Heart right ventricle (tissue), 16 donors: ENCODE measurements at regions not wholly inside any gene's neighbourhood (a gene's known extent, or its start where the extent isn't known, plus 50 kb on each side); places are given as distances from the start of the nearest gene placed in this dataset.

Experiments used
- ATAC-seq, 8 donors: fragments of 200-7000 bp; cut with Tn5 transposase; one replicate each; pipeline ENCODE4 v1.9.1; 2020; ENCODE audit warnings: mild to moderate bottlenecking in 8 of 8, moderate library complexity in 8 of 8, moderate number of reproducible peaks in 1 of 8
- DNase-seq, 2 donors: peaks; one replicate each; pipeline ENCODE4 v3.0.0-alpha.2; 2020
- H3K27ac ChIP-seq, 10 donors: fragments of 200-600 bp; sonication (generic) in 2 of 10; one replicate each; pipeline versions ENCODE4 v1.5.0 to v1.8.0; 2020 to 2022; ENCODE audit warnings: mild to moderate bottlenecking in 3 of 10
- H3K27me3 ChIP-seq, 7 donors: fragments of 200-600 bp; one replicate each; pipeline ENCODE4 v1.8.0; 2021 to 2022; ENCODE audit warnings: mild to moderate bottlenecking in 2 of 7
- H3K36me3 ChIP-seq, 9 donors: fragments of 200-600 bp; sonication (generic) in 1 of 9; one replicate each; pipeline versions ENCODE4 v1.5.0 to v1.8.0; 2020 to 2022; ENCODE audit warnings: mild to moderate bottlenecking in 2 of 9
- H3K4me1 ChIP-seq, 9 donors: fragments of 200-600 bp; sonication (generic) in 1 of 9; one replicate each; pipeline versions ENCODE4 v1.5.0 to v1.8.0; 2020 to 2022; ENCODE audit warnings: mild to moderate bottlenecking in 4 of 9
- H3K4me3 ChIP-seq, 10 donors: fragments of 200-600 bp; sonication (generic) in 2 of 10; one replicate each; pipeline versions ENCODE4 v1.5.0 to v1.8.0; 2020 to 2022; ENCODE audit warnings: mild to moderate bottlenecking in 7 of 10, moderate library complexity in 2 of 10
- H3K9me3 ChIP-seq, 11 donors: fragments of 200-600 bp in 10 of 11; sonication (generic) in 2 of 11; one replicate each; pipeline versions ENCODE4 v1.5.0 to v1.8.0; 2013 to 2022; ENCODE audit warnings: mild to moderate bottlenecking in 2 of 11, control low read depth in 1 of 11, moderate library complexity in 1 of 11
- WGBS, 2 donors: extraction: QIAGEN DNeasy Blood & Tissue Kit; methylation state at CpG; one replicate each; pipeline ENCODE4 v1.1.7; 2013; ENCODE audit warnings: inconsistent platforms in 1 of 2; 5-methylcytosine and 5-hydroxymethylcytosine counted together
- intact Hi-C, 10 donors: fragments of 100-400 bp; cut with DNase I; formaldehyde crosslinking; loops; one replicate each; pipeline versions ENCODE4 v1.11.1 to v1.14.2; 2022
- TF ChIP-seq, protein P1 (sequence below), 9 donors: fragments of 200-600 bp; sonication (generic) in 2 of 9; IDR thresholded peaks; one replicate each; pipeline versions ENCODE4 v1.5.0 to v1.8.0; 2021 to 2022; ENCODE audit warnings: antibody characterized with exemption in 9 of 9, mild to moderate bottlenecking in 5 of 9, moderate library complexity in 1 of 9
- donor health status: Arrhythmogenic right ventricular cardiomyopathy.
- donor health status: ischemic (EF 13 %, LVEDD 7.1; RV severe dilation, severe dysfunction).
- donor health status: healthy with polysubstance abuse.
- donor health status: DM: no; HTN: yes; CAD: no.
- donor health status: DM: no; HTN: no; CAD: no.
- donor health status: ischemic (EF 25% LVEDD 6.9; RV normal size, moderate dysfunction).
- donor health status: ischemic (EF 25% LVEDD 5.7; RV mildly dilated, moderate dysfunction).
- donor health status: healthy.
- donor health status: DM: yes; HTN: yes; CAD: no.
- donor health status: Ischemic cardiomyopathy.
- donor health status: ischemic (EF 35%, LVEDD 5.7; RV mildly dilated, moderate dysfunction).
- donor health status: nonischemic (EF 11% LVEDD 7.7; RV severe dilation, severe dysfunction).
- donor health status: DM: yes; HTN: yes; CAD: no.
- donor health status: PGD.
- donor health status: ischemic (EF 29% LVEDD 5.4; RV normal size, mild dysfunction).
- donor health status: nonischemic (EF 23%, LVEDD 6.1; RV moderate dilation, normal function).

DNA sequence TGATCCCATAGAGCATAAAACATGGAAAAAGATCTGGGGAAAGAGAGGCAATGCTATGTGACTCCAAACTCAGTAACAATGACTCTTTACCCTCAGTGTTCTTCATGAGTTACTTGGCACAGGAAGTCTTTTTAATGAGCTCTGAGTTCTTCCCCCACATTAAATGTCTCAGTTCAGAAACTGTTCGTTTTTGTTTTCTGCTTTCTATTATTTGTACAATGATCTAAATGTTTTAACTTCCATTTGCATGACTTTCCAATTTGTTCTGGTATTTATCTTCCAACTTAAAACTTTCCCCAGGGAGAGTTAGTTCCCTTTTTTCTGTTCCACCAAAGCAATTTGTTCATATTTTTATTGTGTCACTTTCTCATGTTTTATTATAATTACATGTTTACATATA lies 177.0 kb upstream of the ZBTB20 start:
- H3K27me3 ChIP-seq = no peaks in the 10 kb centered on the region
- H3K9me3 ChIP-seq = no peaks in the 10 kb centered on the region
- ATAC-seq (no peak), DNase-seq (no peak)
- TF ChIP-seq, protein P1, sequence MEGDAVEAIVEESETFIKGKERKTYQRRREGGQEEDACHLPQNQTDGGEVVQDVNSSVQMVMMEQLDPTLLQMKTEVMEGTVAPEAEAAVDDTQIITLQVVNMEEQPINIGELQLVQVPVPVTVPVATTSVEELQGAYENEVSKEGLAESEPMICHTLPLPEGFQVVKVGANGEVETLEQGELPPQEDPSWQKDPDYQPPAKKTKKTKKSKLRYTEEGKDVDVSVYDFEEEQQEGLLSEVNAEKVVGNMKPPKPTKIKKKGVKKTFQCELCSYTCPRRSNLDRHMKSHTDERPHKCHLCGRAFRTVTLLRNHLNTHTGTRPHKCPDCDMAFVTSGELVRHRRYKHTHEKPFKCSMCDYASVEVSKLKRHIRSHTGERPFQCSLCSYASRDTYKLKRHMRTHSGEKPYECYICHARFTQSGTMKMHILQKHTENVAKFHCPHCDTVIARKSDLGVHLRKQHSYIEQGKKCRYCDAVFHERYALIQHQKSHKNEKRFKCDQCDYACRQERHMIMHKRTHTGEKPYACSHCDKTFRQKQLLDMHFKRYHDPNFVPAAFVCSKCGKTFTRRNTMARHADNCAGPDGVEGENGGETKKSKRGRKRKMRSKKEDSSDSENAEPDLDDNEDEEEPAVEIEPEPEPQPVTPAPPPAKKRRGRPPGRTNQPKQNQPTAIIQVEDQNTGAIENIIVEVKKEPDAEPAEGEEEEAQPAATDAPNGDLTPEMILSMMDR (IDR thresholded peaks at IDR 0.05) = no peak
- peaks cover 0 to 13% (median 0%) of the 10 kb centered on the region in 9 donors for H3K4me1 ChIP-seq
- intact Hi-C loops = no loop called here
- H3K36me3 ChIP-seq = no peaks in the 10 kb centered on the region
- H3K4me3 ChIP-seq = no peak overlapping the region
- 17 to 30% methylated on average over 1 of the region's 1 CpG for WGBS, 2 donors
- H3K27ac ChIP-seq = no peak overlapping the region

DNA sequence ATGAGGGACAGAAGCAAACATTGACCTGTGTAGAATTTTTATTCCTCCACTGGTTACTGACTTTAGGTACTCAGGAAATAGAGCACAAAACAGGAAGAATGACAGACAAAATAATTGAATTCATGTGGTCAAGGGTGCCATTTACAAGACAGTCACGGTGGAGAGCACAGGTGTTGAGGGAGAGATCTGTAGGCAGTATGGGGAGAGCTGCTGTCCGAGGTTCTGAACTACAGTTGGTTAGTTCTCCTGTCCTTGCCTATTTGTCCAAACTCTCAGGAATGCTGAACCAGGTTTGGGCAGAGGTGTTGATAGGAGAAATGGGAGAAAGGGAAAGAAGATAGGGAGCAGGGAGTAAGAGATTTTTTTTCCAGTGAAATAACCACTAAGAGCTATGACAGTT lies 178.5 kb upstream of the ZBTB20 start:
- no peak overlapping the region for H3K4me3 ChIP-seq
- H3K4me1 ChIP-seq = peaks cover 0 to 13% (median 0%) of the 10 kb centered on the region in 9 donors
- peak in 1 of 2 donors; percentile 31 for DNase-seq
- no peaks in the 10 kb centered on the region for H3K9me3 ChIP-seq
- WGBS, 2 donors = 10 to 14% methylated on average over 2 of the region's 2 CpGs
- intact Hi-C loops = no loop called here
- ATAC-seq = peak in 2 of 8 donors; percentile 47 to 48
- no peaks in the 10 kb centered on the region for H3K27me3 ChIP-seq
- no peaks in the 10 kb centered on the region for H3K36me3 ChIP-seq
- no peak overlapping the region for H3K27ac ChIP-seq
- TF ChIP-seq, protein P1 (IDR thresholded peaks at IDR 0.05) = no peak

DNA sequence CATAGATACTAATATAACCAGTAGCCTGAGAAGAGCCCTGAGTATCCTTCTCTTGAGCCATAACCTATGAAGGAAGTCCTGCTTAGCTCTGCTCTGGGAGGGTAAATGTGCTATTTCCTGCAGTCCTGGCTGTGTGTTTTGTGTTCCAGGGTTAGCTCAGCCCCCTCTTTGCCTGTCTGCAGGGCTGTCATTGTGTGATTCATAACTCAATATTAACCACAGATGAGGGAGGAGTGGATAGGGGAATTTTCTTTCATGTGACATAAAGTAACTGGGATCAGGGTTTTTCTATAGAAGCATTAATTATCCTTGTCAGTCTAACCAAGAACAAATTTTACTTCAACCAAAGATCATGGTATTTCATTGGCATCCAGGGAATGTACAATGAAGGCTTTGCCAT lies 183.3 kb upstream of the ZBTB20 start:
- Histone ChIP-seq H3K27ac (no peak overlapping the region), H3K9me3 (no peaks in the 10 kb centered on the region), H3K4me3 (no peak overlapping the region), H3K36me3 (no peaks in the 10 kb centered on the region), H3K4me1 (no peaks in the 10 kb centered on the region), H3K27me3 (no peaks in the 10 kb centered on the region)
- peak in 1 of 8 donors; percentile 33 for ATAC-seq
- TF ChIP-seq, protein P1 (IDR thresholded peaks at IDR 0.05) = no peak
- DNase-seq = no peak
- intact Hi-C loops = no loop called here

DNA sequence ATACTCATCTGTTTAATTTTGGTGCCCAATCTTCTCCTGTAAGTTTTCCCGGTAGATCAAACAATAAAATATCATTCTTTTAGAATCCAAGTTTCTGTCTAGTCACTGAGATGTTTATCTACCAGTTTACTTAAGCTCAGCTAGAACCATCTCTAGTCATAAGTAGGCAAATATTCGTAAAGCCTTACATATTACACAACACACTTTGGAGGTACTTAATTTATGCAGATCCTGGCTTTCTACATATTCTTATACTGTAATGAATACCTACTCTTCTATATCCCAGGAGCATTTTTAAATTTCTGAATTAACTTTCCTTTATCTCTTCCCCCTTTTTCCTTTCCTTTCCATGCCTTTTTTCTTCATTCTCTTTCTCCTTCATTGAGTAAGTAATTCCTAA lies 185.9 kb upstream of the ZBTB20 start:
- H3K27me3 ChIP-seq = no peaks in the 10 kb centered on the region
- no peak overlapping the region for H3K27ac ChIP-seq
- no peaks in the 10 kb centered on the region for H3K9me3 ChIP-seq
- no peaks in the 10 kb centered on the region for H3K4me1 ChIP-seq
- DNase-seq (no peak), ATAC-seq (no peak)
- no peak overlapping the region for H3K4me3 ChIP-seq
- intact Hi-C loops = no loop called here
- WGBS, 2 donors = 97 to 98% methylated on average over 2 of the region's 2 CpGs
- H3K36me3 ChIP-seq = no peaks in the 10 kb centered on the region
- TF ChIP-seq, protein P1 (IDR thresholded peaks at IDR 0.05) = no peak

DNA sequence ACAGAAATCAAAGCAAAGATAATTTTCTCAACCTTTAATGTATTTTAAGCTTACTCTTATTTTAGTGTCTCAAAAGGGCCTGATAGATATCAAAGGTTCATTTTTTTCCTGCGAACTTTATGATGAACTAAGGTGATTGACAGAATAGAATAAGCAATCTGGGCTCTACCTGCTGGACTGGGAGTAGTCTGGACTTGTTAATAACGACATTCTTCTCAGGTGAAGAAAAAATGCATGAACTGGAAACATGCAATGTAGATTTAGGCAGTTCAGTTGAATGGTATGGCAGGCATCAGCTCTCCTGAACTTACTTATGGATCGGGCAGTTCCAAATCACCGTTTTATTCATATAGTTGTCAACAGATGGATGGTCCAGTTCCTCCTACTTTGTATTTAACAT lies 189.7 kb upstream of the ZBTB20 start:
- no peaks in the 10 kb centered on the region for H3K9me3 ChIP-seq
- intact Hi-C loops = no loop called here
- DNase-seq (no peak), ATAC-seq (no peak)
- 91 to 93% methylated on average over 4 of the region's 4 CpGs for WGBS, 2 donors
- TF ChIP-seq, protein P1 (IDR thresholded peaks at IDR 0.05) = no peak
- H3K27me3 ChIP-seq = no peaks in the 10 kb centered on the region
- no peak overlapping the region for H3K4me3 ChIP-seq
- H3K4me1 ChIP-seq = peaks cover 0 to 11% (median 0%) of the 10 kb centered on the region in 9 donors
- H3K27ac ChIP-seq = no peak overlapping the region
- no peaks in the 10 kb centered on the region for H3K36me3 ChIP-seq
